GM21526 (cell line): ENCODE measurements at regions not wholly inside any gene's neighbourhood (a gene's known extent, or its start where the extent isn't known, plus 50 kb on each side); places are given as distances from the start of the nearest gene placed in this dataset.

Source experiments
- ATAC-seq: cut with Tn5 transposase; IDR thresholded peaks from one replicate; pipeline ENCODE4 v1.9.1; 2021; ENCODE audit warnings: moderate library complexity; ENCODE audit not compliant: unreplicated experiment, low FRiP score

- no peak for ATAC-seq
Observed at GRCh38 chr13:111039735-111040134, 75.4 kb upstream of the ARHGEF7 start.

GRCh38 chr13:111038887-111039286 lies 76.2 kb upstream of the ARHGEF7 start:
- ATAC-seq, result no peak

- no peak for ATAC-seq
Observed at GRCh38 chr13:111037927-111038326, 77.2 kb upstream of the ARHGEF7 start.

GRCh38 chr13:111036665-111037064 lies 78.4 kb upstream of the ARHGEF7 start:
- no peak for ATAC-seq

- ATAC-seq, result no peak
Observed at GRCh38 chr13:111035861-111036260, 79.2 kb upstream of the ARHGEF7 start.

GRCh38 chr13:111034811-111035210 lies 80.3 kb upstream of the ARHGEF7 start:
- no peak for ATAC-seq

- no peak for ATAC-seq
Observed at GRCh38 chr13:111033172-111034130, 81.7 kb upstream of the ARHGEF7 start.

GRCh38 chr13:111031531-111031961 lies 83.6 kb upstream of the ARHGEF7 start:
- no peak for ATAC-seq

GRCh38 chr13:111029957-111030609 lies 85.0 kb upstream of the ARHGEF7 start:
- ATAC-seq, result no peak

GRCh38 chr13:111027458-111028439 lies 87.4 kb upstream of the ARHGEF7 start:
- ATAC-seq, result no peak

GRCh38 chr13:111025310-111025709 lies 89.8 kb upstream of the ARHGEF7 start:
- no peak for ATAC-seq

GRCh38 chr13:111022886-111023285 lies 92.2 kb upstream of the ARHGEF7 start:
- ATAC-seq, result no peak

- ATAC-seq, result no peak
Observed at GRCh38 chr13:111022241-111022640, 92.9 kb upstream of the ARHGEF7 start.

GRCh38 chr13:111021270-111021669 lies 93.8 kb upstream of the ARHGEF7 start:
- no peak for ATAC-seq

- ATAC-seq, result no peak
Observed at GRCh38 chr13:111020546-111020945, 94.6 kb upstream of the ARHGEF7 start.

GRCh38 chr13:111020021-111020420 lies 95.1 kb upstream of the ARHGEF7 start:
- ATAC-seq, result no peak

GRCh38 chr13:111017755-111018459 lies 97.2 kb upstream of the ARHGEF7 start:
- ATAC-seq, result no peak

GRCh38 chr13:111013196-111013595 lies 98.3 kb upstream of the ANKRD10 start:
- ATAC-seq, result no peak

- no peak for ATAC-seq
Observed at GRCh38 chr13:111011899-111012298, 97.0 kb upstream of the ANKRD10 start.

GRCh38 chr13:111008351-111008750 lies 93.5 kb upstream of the ANKRD10 start:
- ATAC-seq, result no peak
